GM12892 (cell line): ENCODE measurements at regions not wholly inside any gene's neighbourhood (a gene's known extent, or its start where the extent isn't known, plus 50 kb on each side); places are given as distances from the start of the nearest gene placed in this dataset.

Experiments used
- POLR2A ChIP-seq: IDR thresholded peaks from 2 replicates; pipeline ENCODE4 v1.6.1; 2011; ENCODE audit warnings: low read depth, low read length, control low read depth
- POLR2AphosphoS5 ChIP-seq: IDR thresholded peaks from 2 replicates; pipeline ENCODE4 v1.6.1; 2011; ENCODE audit warnings: low read depth, low read length, control low read depth
- TAF1 ChIP-seq: IDR thresholded peaks from 2 replicates; pipeline ENCODE4 v1.6.1; 2011; ENCODE audit warnings: low read depth, mild to moderate bottlenecking, control low read depth, low read length, borderline replicate concordance

- TF ChIP-seq POLR2A (no peak), TAF1 (no peak), POLR2AphosphoS5 (no peak)
These were observed 134.3 kb upstream of the ZMIZ1 start for GRCh38 chr10:78934532-78934898.
